SK-N-SH (cell line): ENCODE measurements at regions not wholly inside any gene's neighbourhood (a gene's known extent, or its start where the extent isn't known, plus 50 kb on each side); places are given as distances from the start of the nearest gene placed in this dataset.
"Not testable (repeated sequence)": the region's sequence is repeated elsewhere in the genome, so short reads cannot be mapped to it uniquely, and the experiment has no call there.

ENCODE experiments used
- CHD2 ChIP-seq: fragments of 150-350 bp; IDR thresholded peaks from 2 replicates; pipeline ENCODE4 v1.6.1; 2018; ENCODE audit warnings: low read length; ENCODE audit not compliant: partially characterized antibody
- GABPA ChIP-seq: IDR thresholded peaks from 2 replicates; pipeline ENCODE4 v1.4.0; 2012; ENCODE audit warnings: low read depth, mild to moderate bottlenecking
- NRF1 ChIP-seq: IDR thresholded peaks from 2 replicates; pipeline ENCODE4 v1.6.1; 2012; ENCODE audit warnings: low read depth, mild to moderate bottlenecking, low read length
- RAD21 ChIP-seq: IDR thresholded peaks from 2 replicates; pipeline ENCODE4 v1.6.1; 2012; ENCODE audit warnings: mild to moderate bottlenecking, low read length
- RCOR1 ChIP-seq: fragments of 150-350 bp; IDR thresholded peaks from 2 replicates; pipeline ENCODE4 v1.6.1; 2017; ENCODE audit warnings: antibody characterized with exemption, low read length
- RXRA ChIP-seq: IDR thresholded peaks from 2 replicates; pipeline ENCODE4 v1.4.0; 2012; ENCODE audit warnings: low read depth, mild to moderate bottlenecking, borderline replicate concordance
- TAF1 ChIP-seq: IDR thresholded peaks from 2 replicates; pipeline ENCODE4 v1.6.1; 2012; ENCODE audit warnings: low read depth, mild to moderate bottlenecking, low read length, moderate library complexity, borderline replicate concordance
- TF ChIP-seq, protein P1 (sequence below): fragments of 200-600 bp; sonication (generic); IDR thresholded peaks from 2 replicates; pipeline ENCODE4 v1.6.1; 2017; ENCODE audit warnings: antibody characterized with exemption, mild to moderate bottlenecking, moderate library complexity

DNA sequence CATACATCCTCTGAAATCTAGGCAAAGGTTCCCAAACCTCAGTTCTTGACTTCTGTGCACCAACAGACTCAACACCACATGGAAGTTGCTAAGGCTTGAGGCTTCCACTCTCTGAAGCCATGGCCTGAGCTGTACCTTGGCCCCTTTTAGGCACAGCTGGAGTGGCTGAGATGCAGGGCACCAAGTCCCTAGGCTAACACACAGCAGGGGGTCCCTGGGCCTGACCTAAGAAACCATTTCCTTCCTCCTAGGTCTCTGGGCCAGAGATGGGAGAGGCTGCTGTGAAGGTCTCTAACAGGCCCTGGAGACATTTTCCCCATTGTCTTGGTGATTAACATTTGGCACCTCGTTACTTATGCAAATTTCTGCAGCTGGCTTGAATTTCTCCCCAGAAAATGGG, 64.5 kb upstream of the LRPPRC start:
- TF ChIP-seq GABPA, NRF1, RAD21, RCOR1, RXRA, TAF1, CHD2: not testable (repeated sequence)
- TF ChIP-seq, protein P1, sequence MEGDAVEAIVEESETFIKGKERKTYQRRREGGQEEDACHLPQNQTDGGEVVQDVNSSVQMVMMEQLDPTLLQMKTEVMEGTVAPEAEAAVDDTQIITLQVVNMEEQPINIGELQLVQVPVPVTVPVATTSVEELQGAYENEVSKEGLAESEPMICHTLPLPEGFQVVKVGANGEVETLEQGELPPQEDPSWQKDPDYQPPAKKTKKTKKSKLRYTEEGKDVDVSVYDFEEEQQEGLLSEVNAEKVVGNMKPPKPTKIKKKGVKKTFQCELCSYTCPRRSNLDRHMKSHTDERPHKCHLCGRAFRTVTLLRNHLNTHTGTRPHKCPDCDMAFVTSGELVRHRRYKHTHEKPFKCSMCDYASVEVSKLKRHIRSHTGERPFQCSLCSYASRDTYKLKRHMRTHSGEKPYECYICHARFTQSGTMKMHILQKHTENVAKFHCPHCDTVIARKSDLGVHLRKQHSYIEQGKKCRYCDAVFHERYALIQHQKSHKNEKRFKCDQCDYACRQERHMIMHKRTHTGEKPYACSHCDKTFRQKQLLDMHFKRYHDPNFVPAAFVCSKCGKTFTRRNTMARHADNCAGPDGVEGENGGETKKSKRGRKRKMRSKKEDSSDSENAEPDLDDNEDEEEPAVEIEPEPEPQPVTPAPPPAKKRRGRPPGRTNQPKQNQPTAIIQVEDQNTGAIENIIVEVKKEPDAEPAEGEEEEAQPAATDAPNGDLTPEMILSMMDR: not testable (repeated sequence)
